HCEC 1CT (cell line): ENCODE measurements at regions not wholly inside any gene's neighbourhood (a gene's known extent, or its start where the extent isn't known, plus 50 kb on each side); places are given as distances from the start of the nearest gene placed in this dataset.

Experiments used
- DNase-seq: peaks from one replicate; pipeline ENCODE4 v3.0.0-alpha.2; 2017

DNA sequence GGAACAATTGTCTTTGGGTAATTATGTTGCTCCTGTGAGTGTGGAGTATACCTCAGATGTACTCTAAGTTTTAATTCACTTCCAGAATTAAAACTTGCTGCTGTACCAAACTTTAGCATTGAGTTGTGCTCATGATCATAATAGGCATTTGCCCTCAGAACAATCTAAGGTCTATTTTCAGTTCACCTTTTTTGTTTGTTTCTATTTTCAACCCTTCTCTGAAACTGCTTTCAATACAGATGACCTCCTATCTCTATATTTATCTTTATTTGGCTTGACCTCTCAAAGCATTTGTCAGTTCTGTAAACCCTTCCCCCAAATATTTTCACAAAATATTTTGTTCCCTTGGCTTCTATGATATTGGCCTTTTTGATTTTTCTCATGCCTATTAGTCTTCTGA, 873.0 kb downstream of the OLFM4 start:
- no peak for DNase-seq

DNA sequence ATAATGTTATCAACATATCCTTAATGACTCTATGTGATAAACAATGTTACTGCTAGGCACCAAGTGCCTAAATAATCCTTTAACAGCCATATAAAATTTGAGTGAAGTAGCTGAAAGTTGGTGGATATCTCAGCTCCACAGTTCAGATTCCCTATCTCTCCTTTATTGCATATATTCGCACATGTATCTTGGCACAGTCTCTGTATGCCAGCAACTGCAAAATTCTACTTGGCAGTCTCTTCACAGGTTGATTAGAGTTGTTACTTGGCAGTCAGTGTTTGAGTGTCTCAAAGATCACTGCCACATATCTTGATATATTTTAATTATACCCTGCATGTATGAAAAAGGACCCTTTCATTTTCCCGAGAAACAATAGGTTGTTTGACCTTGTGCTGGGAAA, 879.3 kb downstream of the OLFM4 start:
- no peak for DNase-seq

DNA sequence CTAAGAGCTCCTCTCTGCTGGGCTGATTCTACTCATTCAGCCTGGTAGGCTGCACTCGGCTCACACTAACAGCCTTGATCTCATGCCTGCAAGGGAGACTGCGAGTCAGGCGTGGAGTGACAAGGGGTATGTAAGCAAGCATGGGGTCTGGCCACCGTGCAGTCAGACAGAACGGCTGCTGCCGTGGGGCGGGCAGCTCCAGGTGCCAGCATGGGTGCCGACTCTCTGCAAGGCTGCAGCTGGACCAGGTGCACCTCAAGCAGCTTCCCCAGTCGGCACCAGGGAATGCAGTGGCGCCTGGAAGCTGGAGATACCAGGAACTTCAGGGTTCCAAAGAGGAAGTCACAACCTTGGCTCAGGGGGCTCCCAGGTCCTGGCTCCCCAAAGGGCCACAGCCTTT, 892.3 kb downstream of the OLFM4 start:
- DNase-seq, result no peak

DNA sequence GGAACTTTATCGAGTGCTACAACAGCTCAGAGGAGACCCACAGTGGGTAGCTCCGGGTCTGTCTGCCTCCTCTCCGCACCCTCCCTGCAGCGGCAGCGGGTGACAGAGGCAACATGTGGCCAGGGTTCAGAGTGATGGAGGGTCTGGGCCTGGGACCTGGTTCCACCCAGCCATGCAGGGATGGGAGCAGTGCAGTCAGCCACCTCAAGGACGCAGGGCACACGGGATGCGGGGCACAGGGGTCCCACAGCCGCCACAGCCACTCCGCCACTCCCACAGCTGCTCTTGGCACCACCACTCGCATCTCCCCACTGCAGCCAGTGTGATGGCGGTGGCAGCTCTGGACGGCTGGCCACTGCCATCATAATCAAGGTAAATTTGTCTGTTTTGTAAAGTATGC, 892.9 kb downstream of the OLFM4 start:
- no peak for DNase-seq

- DNase-seq, result no peak
These were observed 913.1 kb downstream of the OLFM4 start for GRCh38 chr13:53941588-53942190.

DNA sequence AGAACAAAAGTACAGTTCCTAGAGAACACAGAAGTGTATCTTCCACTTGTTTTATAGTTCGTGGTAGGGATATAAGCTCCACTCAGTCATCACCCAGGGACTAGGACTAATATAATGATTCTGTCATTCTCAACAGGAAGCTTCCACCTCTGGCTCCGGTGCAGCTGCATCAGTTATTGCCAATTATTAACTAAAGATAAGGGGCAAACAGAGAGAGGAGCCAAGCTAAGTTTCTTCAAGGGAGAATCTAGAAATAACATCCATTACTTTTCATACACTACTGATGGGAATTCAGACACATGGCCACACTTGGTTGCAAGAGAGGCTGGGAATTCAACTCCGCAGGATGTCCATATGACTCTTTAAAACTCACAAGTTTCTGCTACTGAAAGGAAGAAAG, 917.9 kb downstream of the OLFM4 start:
- no peak for DNase-seq

DNA sequence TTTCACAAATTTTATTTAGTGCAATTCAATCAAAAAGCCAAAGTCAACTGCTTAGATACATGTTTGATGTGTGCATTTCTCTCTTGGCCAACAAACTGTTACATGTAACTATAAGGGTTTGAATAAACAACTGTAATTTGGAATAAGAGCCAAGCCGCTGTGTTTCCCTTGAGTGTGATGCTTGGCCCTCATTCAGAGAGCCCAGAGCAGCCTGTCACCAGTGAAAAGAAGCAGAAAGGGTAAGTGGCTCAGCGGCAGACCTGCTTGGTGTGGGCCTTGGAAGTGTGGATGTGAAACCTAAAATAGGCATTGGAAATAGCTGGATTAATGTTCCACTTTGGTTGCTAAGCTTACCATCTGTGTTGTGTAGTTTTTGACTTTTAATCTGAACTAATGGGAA, 924.6 kb downstream of the OLFM4 start:
- DNase-seq, result no peak
